NCI-H146 treated with DMSO at 0.1 percent for 48 hours (cell line): ENCODE measurements at regions not wholly inside any gene's neighbourhood (a gene's known extent, or its start where the extent isn't known, plus 50 kb on each side); places are given as distances from the start of the nearest gene placed in this dataset.
A peak's percentile ranks its signal among the peaks of the same experiment; 100 is the strongest.
"Not testable (repeated sequence)": the region's sequence is repeated elsewhere in the genome, so short reads cannot be mapped to it uniquely, and the experiment has no call there.

Experiments used
- DNase-seq: peaks from one replicate; lab custom pipeline; 2025; ENCODE audit not compliant: unreplicated experiment; lab: John Stamatoyannopoulos, UW

DNA sequence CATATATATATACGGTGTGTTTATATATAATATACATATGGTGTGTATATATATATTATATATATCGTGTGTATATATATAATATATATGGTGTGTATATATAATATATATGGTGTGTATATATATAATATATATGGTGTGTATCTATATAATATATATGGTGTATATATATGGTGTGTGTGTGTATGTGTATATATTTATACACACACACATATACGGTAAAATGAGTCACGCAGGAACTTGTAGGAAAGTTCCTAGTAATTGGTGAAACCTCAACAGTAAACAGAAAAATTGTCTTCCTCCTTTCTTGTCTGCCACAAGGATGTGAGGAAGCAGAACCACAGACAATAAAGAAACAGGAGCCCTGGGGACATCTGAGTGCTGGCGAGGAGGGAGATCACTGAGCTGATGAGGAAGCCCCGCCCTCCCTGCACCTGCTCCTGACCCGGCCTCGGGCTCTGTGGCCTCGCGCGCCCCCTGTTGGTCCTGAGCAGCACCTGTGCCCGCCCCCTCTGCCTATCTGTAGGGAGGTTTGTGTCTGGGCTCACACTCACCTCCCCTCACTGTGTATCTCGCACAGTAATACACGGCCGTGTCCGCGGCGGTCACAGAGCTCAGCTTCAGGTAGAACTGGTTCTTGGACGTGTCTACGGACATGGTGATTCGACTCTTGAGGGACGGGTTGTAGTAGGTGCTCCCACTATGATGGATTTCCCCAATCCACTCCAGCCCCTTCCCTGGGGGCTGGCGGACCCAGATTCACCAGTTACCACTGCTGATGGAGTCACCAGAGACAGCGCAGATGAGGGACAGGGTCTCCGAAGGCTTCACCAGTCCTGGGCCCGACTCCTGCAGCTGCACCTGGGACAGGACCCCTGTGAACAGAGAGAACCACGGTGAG is 1079.4 kb downstream of the TMEM121 start:
- DNase-seq: peak; percentile 77

DNA sequence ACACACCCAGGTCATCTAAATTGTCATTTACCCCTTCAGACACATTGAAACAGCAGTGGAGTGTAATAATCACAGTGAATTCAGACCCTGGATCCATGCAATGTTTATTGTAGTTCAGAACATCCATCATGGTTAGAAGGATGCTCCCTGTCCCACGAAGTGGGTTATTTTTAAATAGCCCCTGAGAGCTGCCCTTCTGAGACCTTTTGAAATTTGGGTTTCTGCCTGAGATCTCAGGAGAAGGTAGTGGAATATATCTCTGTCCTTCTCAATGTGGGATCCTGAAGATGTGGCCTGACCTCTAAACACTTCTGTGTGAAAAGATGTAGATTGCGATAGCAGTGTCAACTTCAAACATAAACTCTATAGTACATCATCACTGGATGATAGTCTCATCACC is 1080.6 kb downstream of the TMEM121 start:
- no peak for DNase-seq

DNA sequence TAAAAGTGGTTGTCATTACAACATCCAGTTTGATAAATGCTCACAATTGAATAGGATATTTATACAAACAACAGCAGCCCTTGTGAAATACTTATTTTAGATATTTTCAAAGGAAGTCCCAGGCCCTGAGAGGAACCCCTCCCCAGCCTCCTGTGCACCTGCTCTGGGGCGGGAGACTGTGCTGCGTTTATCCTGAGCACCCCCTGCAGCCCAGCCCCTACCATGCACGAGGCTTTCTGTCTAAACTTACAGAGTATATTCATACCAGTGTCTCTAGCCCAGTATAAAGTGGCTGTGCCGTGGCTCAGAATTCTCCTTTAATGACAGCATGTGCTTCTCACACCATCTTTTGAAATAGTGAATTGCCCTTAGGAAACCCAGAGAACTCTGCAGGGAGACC is 1084.3 kb downstream of the TMEM121 start:
- DNase-seq: no peak

DNA sequence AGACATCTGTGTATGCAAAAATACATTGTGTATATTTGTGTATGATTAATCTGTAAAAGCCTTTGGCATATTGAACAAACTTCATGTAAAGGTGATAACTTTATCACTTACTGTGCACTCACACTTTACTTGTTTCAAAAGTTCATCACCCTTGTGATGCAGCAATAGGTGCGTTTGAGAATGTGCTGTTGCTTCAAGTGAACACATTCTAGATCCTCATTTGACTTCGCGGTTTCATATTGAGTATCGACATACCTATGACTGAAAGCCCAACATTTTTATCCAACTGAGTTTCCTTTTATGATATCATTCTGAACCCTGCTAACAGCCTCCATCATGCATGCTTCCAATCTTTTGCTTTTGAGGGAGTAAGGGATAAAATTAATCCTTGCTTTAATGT is 1086.9 kb downstream of the TMEM121 start:
- DNase-seq: no peak

DNA sequence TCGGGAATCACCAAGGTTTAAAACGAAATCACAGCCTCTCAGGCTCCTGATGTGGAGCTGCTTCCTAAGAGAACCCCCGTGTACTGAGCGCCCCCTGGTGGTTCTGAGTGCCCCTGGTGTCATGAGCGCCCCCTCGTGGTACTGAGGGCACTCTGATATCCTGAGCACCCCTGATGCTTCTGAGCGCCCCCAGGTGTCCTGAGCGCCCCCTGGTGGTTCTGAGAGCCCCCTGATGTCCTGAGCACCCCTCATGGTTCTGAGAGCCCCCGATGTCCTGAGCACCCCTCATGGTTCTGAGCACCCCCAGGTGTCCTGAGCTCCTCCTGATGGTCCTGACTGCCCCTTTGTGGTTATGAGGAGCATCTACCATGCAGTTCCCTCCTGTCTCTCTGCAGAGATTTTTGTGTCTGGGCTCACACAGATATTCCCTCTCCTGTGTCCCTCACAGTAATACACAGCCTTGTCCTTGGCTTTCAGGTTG is 1092.1 kb downstream of the TMEM121 start:
- DNase-seq: peak; percentile 32

DNA sequence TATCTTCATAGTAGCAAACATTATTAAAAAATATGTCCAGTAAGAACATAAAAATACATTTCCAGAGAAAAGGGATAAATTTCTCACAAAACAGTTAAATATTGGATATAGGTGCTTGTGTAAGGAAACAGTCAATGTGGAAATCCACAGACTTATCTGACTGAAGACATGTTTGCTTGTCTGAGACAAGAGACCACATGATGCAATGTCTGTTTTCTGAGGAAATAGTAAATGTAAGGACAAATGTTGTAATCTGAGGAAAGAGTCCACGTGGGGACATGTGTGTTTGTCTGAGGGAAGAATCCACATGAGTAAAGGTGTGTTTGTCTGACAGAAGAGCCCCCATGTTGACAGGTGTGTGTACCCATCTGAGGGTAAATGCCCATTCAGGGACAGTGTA is 1093.2 kb downstream of the TMEM121 start:
- DNase-seq: no peak

DNA sequence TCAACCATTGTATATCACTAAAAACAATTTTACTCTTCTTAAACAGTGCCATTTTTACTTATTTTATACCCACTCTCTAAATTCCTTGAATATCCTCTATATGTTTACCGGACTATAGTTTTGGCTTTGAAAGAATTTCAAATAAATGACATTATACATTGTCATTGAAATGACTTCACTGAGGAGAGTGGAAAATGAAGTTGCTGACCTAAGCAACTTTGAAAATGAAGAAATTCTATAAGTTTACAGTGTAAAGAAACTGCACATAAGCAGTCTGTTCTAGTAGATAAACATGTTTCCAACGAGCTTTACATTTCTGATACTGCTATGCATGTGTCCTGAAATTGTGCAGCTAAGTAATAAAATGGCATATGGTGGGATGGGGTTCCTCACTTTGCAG is 1094.0 kb downstream of the TMEM121 start:
- DNase-seq: no peak

DNA sequence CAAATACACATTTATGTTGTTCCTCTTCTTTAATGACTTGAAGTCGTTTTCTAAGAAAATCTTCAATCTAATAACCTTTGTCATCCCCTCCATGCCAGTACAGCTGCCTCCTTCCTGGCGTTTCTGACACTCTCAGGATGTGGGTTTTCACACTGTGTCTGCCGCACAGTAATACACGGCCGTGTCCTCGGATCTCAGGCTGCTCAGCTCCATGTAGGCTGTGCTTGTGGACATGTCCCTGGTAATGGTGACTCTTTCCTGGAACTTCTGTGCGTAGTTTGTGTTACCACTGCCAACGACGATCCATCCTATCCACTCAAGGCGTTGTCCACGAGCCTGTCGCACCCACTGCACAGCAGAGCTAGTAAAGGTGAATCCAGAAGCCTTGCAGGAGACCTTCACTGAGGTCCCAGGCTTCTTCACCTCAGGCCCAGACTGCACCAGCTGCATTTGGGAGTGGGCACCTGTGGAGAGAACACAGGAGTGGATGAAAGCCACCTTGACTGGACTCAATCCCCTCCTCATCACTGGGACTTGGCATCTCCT is 1095.9 kb downstream of the TMEM121 start:
- no peak for DNase-seq

DNA sequence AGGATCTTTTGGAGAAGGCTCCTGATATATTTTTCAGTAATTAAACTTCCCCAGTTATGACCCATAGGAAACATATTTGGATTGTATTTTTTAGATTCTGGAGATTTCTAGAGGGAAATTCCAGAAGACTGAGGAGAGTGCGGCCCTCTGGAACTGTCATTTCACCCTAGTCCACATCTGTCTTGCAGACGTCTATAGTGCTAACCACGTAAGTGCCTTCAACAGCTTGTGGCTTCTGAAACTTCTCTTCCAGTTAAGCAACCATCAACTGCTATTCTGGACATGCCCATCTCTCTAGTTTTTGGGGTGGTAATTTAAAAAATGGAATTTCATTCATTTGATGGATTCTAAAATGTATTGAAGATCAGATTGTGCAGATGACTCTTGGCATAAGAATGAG is 1098.8 kb downstream of the TMEM121 start:
- DNase-seq: no peak

DNA sequence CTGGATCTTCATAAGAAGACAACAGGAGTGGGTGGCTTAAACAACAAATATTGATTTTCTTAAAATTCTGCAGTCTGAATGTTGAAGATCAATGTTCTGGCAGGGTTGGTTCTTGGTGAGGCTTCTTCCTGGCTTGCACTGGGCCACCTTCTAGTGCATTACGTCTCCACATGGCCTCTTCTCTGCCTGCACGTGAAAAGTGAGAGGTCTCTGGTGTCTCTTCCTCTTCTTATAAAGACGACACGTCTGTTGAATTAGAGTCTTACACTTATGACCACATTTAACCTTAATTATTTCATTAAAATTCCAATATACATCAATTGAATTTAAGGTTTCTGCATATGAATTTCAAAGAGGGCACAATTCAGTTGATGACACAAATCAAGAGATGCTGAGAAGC is 1100.1 kb downstream of the TMEM121 start:
- not testable (repeated sequence) for DNase-seq

DNA sequence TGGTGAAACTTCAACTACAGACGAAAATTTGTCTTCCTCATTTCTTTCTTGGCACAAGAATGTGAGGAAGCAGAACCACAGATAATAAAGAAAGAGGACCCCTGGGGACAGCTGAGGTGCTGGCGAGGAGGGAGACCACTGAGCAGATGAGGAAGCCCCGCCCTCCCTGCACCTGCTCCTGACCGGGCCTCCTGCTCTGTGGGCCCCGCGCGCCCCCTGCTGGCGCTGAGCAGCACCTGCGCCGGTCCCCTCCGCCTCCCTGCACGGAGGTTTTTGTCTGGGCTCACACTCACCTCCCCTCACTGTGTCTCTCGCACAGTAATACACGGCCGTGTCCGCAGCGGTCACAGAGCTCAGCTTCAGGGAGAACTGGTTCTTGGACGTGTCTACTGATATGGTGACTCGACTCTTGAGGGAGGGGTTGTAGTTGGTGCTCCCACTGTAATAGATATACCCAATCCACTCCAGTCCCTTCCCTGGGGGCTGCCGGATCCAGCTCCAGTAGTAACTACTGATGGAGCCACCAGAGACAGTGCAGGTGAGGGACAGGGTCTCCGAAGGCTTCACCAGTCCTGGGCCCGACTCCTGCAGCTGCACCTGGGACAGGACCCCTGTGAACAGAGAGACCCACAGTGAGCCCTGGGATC is 1100.7 kb downstream of the TMEM121 start:
- peak; percentile 32 for DNase-seq

DNA sequence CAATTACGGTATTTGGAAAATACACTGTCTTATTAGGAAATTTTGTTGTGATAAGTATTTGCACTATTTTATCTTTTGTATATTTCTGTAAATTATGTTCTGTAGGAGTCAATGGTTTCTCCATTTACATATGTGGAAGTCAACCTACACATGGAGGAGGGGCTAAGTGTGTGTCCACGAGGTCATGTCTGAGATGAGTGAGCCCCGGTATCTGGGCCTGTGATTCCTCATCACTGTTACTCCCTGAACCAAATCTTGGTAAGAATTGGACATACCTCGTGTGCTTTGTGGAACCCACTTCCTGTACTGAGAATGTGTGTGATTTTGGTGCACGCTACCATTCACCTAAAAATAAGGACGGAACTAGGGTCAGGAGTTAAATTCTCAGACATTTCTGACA is 1105.5 kb downstream of the TMEM121 start:
- no peak for DNase-seq

DNA sequence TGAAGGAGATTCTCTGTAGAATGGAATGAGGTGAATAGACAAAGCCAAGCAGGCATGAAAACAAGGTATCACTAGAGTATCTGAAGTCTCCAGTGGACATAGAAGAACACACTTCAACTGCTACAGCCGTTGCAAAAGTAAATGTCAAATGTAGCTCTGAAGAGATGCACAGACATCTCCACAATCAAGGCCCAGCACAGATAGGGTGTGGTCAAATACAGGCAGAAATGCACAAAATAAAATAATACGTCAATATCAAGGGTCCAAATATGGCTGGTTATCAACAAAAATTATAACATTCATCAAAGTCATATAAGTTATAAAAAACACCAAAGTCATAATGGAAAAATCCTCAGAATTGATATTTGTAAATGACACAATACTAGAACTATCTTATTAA is 1107.3 kb downstream of the TMEM121 start:
- DNase-seq: no peak

DNA sequence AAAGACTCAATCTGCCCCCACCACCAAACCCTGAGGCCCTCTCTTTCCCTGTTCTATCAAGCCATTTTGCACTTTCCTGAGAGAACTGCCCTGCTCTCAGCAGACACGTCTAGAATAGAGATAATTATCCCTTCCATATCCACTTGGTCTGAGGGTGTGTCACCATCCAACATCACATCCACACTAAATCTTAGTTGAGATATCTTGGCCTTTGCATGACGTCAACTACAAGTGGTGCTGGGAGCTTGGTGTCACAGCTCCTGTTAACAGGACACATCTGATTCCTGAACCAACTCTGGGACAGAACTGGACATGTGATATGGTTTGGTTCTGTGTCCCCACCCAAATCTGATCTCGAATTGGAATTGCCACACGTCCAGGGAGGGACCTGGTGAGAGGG is 1109.2 kb downstream of the TMEM121 start:
- no peak for DNase-seq

DNA sequence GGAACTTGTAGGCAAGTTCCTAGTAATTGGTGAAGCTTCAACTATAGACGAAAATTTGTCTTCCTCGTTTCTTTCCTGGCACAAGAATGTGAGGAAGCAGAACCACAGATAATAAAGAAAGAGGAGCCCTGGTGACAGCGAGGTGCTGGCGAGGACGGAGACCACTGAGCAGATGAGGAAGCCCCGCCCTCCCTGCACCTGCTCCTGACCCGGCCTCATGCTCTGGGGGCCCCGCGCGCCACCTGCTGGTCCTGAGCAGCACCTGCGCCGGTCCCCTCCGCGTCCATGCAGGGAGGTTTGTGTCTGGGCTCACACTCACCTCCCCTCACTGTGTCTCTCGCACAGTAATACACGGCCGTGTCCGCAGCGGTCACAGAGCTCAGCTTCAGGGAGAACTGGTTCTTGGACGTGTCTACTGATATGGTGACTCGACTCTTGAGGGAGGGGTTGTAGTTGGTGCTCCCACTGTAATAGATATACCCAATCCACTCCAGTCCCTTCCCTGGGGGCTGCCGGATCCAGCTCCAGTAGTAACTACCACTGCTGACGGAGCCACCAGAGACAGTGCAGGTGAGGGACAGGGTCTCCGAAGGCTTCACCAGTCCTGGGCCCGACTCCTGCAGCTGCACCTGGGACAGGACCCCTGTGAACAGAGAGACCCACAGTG is 1112.5 kb downstream of the TMEM121 start:
- DNase-seq: not testable (repeated sequence)

DNA sequence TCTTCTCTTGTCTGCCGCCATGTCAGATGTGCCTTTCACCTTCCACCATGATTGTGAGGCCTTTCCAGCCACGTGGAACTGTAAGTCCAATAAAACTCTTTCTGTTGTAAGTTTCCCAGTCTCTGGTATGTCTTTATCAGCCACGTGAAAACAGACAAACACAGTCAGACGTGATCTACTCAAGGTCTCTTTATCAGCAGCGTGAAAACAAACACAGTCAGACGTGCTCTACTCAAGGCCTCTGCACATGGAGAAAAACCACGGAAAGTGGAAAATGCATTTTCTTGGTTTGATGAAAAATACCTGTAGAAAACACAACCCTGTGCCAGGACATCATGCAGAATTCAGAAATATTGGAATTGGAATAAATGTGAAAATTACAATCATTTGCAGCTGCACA is 1115.7 kb downstream of the TMEM121 start:
- no peak for DNase-seq

DNA sequence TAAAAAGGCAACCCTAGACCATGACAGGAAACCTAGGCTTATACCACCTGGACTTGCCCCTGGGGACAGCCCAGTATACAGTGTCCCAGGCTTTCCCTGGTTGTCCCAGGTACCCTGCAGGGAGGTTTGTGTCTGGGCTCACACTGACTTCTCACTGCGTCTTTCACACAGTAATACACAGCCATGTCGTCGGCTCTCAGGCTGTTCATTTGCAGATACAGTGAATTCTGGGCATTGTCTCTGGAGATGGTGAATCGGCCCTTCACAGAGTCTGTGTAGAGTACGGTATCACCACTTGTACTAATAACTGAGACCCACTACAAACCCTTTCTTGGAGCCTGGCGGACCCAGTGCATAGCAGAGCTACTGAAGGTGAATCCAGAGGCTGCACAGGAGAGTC is 1116.6 kb downstream of the TMEM121 start:
- DNase-seq: not testable (repeated sequence)

DNA sequence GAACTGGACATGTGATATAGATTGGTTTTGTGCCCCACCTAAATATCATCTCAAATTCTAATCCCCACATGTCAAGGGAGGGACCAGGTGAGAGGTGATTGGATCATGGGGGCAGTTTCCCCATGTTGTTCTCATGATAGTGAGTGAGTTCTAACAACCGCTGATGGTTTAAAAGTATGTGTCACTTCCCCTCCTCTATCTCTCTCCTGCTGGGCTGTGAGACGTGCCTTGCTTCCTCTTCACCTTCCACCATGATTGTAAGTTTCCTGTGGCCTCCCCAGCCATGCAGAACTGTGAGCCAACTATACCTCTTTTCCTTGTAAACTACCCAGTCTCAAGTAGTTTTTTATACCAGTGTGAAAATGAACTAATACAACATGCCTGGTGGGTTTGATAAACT is 1122.5 kb downstream of the TMEM121 start:
- DNase-seq: not testable (repeated sequence)

DNA sequence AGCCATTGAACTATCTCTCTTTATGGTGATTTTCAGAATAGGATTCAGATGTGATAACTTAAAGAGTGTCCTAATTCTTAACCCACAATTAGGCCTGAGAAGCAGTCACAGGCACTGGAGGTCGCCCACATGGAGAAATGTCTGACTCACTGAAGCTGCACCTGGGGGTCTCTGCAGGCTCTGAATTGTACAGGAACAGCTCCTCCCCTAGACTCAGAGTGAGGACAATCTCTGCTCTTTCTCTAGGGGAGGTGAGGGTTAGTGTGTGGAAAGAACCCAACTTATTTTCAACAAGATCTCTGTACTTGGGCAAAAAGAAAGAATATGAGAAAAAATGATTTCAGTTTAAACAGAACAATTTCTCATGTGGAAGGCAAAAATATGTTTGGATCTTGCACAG is 1124.6 kb downstream of the TMEM121 start:
- no peak for DNase-seq

DNA sequence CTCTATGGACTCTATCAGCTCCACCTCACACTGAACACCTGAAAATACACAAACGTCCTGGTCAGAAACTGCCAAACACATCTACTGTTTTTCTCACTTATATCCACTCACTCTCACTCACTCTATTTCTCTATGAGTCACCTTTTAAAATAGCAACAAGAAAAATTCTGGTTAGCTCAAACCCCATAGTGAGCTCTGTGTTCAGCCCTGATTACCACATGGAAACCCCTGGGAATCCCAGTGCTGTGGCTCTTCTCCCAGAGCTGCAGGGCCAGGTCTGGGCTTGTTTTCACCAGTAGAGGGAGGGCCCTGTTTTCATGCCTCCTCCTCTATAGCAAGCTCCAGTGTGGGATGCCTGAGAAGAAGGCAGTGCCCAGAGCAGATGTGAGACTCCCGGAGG is 1126.1 kb downstream of the TMEM121 start:
- no peak for DNase-seq

DNA sequence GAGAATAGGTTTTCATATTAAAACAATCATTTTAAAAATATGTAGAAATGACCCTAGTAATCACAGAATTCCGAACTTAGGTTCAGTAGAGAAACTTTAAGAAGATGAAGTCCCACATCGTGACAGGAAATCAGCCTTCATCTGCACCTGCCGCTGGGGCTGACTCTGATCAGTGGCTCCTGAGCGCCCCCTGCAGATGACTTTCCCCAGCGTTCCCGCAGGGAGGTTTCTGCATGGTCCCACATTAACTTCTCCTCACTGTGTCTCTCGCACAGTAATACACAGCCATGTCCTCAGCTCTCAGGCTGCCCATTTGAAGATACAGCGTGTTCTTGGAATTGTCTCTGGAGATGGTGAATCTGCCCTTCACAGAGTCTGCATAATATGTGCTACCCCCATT is 1131.1 kb downstream of the TMEM121 start:
- DNase-seq: peak; percentile 18
